Left ventricle myocardium superior (tissue), 1 donor: ENCODE measurements at regions not wholly inside any gene's neighbourhood (a gene's known extent, or its start where the extent isn't known, plus 50 kb on each side); places are given as distances from the start of the nearest gene placed in this dataset.
A peak's percentile ranks its signal among the peaks of the same experiment; 100 is the strongest.

Source experiments
- ATAC-seq: fragments of 200-7000 bp; cut with Tn5 transposase; one replicate; pipeline ENCODE4 v1.9.1; 2020; ENCODE audit warnings: mild to moderate bottlenecking, moderate library complexity
- DNase-seq: peaks from one replicate; pipeline ENCODE4 v3.0.0-alpha.2; 2020
- intact Hi-C: fragments of 100-400 bp; cut with micrococcal nuclease; formaldehyde crosslinking; loops from one replicate; pipeline ENCODE4 v1.11.0; 2022
- donor health status: DM: no; HTN: yes; CAD: no; lungs with severe emphysema.

DNA sequence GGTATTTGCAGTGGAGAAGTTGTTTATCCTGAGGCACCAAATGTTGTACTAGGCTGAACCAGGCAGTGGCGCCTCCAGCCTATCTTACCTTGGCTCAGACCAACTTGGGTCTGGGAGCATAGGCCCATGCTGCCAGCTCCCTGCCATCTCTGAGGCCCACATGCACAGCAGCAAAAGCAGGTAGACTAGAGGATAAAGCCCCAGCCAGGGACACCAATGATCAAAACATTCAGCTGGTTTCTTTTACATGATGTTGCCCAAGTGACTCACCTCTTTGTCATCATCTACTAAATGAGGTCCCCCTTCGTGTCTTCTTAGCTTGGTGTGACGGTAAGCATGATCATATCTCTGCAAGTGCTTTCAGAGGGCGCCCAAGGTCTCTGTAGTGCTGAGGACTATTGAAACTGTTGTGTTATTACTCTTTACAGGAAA is 112.1 kb upstream of the DRD2 start:
- DNase-seq (no peak), ATAC-seq (no peak)
- intact Hi-C loops, result no loop called here

DNA sequence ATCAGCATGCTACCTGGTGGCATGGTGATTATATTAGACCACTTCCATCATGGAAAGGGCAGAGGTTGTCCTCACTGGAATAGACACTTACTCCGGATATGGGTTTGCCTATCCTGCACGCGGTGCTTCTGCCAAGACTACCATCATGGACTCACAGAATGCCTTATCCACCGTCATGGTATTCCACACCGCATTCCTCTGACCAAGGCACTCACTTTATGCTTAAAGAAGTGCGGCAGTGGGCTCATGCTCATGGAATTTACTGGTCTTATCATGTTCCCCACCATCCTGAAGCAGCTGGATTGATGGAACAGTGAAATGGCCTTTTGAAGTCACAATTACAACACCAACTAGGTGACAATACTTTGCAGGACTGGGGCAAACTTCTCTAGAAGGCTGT is 109.2 kb upstream of the DRD2 start:
- no peak for DNase-seq
- intact Hi-C loops, result no loop called here
- no peak for ATAC-seq

DNA sequence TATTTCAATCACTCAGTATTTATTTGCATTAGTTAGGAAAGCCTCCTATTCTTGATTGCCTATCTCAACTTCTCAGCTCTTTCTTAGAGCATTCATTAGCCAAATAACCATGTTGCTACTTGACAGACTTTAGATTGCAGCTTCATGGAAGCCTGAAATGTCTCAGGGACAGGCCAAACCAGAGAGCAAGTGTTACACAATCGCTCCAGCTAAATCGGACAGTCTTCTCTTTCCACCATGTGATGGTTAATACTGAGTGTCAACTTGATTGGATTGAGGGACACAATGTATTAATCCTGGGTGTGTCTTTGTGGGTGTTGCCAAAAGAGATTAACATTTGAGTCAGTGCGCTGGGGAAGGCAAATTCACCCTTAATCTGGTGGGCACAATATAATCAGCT is 106.5 kb upstream of the DRD2 start:
- intact Hi-C loops, result no loop called here
- no peak for DNase-seq
- ATAC-seq, result peak; percentile 60

DNA sequence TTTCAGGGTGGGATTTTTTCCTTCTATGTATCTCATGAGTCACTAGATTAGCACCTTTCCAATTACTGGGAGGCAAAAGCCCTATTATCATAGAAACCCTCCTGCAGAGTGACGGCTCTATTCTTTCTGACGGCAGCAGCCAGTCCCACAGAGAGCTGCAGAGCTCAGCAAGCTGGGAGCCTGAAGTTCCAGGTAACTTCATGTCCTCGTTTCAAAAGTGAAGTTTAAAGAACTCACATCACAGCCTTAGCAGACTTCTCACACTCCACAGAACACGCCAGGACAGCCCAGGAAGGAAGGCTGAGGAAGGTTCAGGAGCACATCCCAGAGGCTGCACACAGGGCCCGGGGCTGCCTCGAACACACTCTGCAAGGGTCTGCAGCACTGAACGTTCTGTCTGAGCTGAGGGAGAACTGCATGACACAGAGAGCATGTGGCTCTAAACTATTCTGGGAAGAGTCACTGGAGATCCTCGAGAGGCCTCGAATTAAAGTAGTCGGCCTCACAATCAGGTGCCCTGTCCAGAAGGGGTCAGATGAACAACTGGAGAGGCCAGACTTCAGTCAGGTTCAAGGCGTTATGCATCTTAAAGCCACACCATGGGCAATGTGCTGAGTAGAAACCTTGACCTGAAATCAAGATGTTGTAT is 104.2 kb upstream of the DRD2 start:
- DNase-seq, result no peak
- intact Hi-C loops, result no loop called here
- ATAC-seq, result no peak

DNA sequence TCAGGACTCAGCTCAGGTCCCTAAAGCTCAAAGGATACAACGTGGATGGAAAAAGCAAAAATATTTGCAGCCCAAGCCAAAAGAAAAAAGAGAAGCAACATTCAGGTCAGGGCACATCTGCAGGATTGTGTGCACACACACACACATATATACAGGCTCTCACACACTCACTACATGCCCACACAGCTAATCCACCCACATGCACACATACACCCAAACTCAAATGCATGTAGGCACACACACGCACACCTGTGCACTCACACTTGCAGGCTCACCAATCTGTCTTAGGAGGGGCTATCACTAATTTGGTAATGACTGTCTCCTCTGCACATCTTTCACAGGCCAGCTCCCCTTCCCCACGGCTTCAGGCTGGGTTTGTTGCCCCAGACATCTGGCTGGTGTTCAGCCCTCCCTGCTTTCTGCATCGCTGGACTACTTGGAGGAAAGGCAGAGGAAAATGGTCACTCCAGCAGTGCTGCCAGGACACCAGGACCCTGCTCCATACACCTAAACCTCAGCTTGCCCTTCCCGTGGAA is 103.6 kb upstream of the DRD2 start:
- DNase-seq (no peak), ATAC-seq (no peak)
- intact Hi-C loops, result no loop called here

DNA sequence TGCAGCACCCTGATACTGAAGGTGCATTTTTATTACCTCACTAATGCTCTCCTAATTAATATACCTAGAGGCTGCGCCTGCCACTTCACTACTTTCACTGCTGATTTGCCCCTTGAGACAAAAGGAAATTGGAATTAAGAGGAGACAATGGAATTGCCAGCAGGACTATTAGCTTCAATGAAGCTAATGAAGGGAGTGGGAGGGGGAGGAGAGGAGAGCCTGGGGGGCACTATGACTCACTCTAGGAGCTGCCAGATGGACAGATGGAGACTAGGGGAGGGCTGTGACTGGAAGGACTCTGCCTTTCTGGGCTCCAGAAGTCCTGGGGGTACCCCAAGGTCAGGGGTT is 102.8 kb upstream of the DRD2 start:
- no peak for ATAC-seq
- intact Hi-C loops, result no loop called here
- DNase-seq, result no peak

DNA sequence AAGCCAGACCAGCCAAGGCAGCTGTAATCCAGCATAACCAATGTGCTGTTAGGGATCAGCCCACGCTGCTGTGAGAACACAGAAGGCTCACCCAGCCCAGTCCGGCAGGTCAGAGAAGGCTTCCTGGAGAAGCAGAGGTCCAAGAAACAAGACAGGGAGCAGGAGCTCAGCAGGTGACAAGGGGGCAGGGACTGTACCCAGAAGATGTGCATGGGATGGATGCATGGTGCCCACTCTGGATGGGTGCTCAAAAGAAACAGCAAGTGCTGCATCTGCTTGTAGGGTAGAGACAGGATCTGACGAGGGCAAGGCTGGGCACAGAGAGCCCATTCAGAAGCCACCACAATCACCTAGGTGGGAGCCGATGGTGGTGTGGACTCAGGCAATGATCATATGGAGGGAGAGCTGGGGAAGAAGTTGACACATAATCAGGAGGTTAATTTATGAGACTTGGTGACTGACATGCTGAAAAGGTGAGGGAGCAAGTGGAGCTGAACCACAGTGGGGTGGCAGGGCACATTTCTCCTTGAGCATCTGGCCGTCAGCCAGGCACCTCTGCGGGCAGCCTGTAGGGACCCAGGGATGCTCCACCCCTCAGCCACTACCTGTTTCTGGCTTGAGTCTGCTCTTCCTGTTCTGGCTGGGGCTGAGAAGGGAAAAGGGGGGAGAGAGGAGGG is 102.3 kb upstream of the DRD2 start:
- ATAC-seq (no peak), DNase-seq (no peak)
- intact Hi-C loops, result no loop called here

DNA sequence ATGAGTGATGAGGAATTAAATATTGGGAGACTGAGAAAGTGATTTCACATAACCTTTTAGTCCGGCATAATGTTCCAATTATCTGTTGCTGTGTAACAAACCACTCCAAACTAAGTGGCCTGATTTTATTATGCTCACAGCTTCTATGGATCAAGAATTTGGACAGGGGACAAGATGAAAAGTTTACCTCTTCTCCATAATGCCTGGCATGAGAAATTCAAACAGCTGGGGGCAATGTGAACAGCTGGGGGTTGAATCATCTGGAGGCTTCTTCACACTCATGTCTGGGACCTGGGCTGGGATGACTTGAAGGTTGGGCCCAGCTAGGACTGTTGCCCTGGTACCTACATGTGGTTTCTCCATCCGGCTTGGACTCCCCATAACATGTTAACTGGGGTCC is 99.4 kb upstream of the DRD2 start:
- DNase-seq (no peak), ATAC-seq (no peak)
- intact Hi-C loops, result no loop called here

DNA sequence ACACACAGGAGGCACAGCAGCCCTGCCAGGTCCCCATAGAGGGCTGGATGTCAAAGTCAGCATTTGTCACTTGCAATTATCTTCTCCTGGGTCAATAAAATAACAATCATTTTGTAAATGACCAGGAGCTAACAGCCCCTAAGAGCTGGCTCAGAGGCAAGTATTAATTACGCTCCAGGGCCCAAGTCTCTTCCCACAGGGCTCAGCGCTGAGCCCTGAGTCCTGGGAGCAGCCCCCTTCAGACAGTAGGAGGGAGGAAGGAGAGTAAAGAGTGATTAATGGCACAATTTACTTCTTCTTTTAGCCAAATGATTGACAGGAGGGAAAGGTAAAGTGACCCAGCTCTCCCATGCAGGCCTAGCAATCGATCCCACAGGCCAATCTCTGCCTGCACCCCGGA is 99.0 kb upstream of the DRD2 start:
- ATAC-seq, result no peak
- DNase-seq, result no peak
- intact Hi-C loops, result no loop called here

DNA sequence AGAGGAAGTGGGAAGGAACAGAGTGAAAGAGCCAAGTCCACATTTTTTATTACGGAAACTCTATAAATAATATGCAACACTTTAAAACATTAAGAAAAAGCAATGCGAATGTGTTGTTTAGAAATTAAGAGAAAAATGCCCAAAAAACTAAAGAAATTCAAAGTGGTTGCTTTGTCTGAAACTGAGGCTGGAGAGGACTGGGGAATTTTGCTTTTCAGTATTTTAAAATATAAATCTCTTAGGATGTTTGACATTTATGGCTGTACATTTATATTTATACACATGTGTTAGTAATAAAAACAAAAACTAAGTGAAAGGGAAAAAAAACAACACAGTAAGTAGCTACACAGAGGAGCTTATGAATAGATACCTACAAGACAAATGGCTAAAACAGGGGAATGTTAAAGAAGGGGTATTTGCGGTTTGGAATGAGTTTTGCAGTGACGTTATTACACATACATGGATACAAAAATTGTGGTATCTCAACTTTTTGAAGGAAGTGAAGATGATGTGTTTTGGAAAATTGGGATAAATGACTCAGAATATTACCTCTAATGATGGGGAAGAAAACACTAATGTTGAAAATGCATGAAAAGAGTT is 97.0 kb upstream of the DRD2 start:
- ATAC-seq (no peak), DNase-seq (no peak)
- intact Hi-C loops, result no loop called here

DNA sequence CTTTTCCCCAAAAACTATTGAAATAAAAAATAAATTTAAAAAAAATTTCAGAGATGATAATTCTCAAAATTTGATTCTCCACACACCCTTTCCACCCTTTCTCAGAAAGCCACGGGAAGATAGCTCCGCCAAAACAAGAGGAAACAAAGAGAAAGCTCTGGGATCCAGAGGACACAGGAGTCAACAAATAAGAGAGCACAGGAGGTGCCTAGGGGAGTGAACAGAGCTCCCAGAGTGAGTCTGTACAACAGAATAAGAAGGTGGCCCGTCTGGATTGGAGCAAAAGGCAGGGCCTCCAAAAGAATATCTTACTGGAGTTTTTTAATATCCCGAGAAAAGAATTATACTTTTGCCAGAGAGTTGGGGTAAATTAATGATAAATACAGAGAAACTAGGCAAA is 96.3 kb upstream of the DRD2 start:
- no peak for ATAC-seq
- intact Hi-C loops, result no loop called here

DNA sequence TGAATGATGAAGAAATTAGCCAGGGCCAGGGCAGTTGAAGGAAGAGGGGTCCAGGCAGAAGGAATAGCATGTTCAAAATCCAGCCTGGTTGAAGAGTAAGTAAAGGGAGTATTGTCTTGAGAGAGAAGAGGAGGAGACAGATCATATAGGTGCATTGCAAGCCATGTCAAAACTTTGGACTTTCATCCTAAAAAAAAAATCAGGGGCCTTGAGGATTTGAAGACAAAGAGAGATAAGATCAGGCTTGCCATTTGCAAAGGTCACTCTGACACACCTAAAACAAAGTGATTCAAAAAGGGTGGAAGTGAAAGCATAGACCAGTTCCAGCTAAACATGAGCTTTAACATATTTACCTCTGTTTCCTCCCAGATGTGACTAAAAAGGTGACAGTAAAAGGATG is 95.7 kb upstream of the DRD2 start:
- ATAC-seq (no peak), DNase-seq (no peak)
- intact Hi-C loops, result no loop called here

More for the DNA sequence above, 96.3 kb upstream of the DRD2 start:
- no peak for DNase-seq

DNA sequence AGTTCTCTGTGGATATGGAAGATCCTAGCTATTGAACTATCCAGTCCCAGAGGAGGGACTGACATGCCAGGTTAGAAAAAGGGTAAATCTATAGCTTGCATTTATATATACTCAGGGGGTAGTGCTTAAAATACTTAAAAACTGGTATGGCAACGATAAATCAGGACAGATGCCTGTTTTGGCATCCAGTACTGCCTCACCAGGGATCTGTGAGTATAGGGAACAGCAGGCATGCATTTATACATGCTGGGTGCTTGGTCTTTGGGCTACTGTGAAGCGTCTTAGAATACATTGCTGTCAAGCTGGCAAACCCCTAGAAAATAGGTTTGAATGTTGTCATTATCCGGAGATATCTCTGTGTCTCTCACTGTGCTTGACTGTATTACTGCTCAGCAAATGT is 94.2 kb upstream of the DRD2 start:
- ATAC-seq, result no peak
- DNase-seq, result no peak
- intact Hi-C loops, result no loop called here

DNA sequence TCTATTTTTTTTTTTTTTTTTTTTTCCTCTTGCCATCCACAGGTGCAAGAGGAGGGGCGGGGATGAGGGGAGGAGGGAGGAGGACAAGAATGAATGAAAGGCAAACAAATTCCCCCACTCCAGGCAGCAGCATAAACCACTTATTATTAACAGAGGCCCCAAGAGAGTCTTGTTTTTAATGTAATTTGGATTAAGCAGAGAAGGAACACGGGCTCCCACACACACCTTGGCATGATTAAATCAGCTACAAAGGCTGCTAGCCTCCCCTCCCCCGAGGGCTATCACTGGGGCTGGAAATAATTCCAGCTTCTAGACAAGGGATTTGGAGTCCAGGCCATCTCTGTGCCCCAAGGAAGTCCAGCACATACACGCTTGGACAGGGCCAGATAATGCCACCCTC is 93.4 kb upstream of the DRD2 start:
- intact Hi-C loops, result no loop called here
- DNase-seq, result no peak
- no peak for ATAC-seq

DNA sequence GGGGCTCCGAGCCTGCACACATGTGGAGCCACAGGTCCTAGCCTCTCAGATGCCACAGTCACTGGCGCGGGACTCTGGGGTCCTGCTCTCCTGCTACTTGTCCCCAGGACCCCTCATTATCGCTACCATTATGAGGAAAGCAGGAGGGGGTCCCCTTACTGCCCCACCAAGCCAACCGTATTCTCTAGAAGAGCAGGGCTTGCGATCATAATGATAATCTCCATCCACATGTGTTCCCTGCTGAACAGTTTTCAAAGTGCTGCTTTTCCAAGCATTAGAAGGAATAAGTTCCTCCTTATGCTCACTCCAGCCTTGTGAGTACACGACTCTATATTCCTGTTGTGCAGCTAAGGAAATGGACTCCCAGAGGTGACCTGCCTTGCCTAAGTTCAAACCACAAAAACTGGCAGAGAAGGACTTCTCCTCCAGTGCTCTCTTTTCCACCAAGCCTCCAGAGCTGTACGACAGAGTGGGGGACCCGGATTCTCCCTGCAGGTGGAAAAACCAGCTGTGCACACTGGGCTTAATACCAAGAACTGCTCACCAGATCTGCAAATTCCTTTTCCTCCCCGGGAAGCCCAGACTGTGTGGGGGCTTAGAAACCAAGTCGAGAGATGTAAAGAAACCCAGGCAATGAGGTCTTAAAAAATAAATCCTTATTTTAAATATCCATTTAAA is 92.8 kb upstream of the DRD2 start:
- intact Hi-C loops, result no loop called here
- DNase-seq (no peak), ATAC-seq (no peak)

DNA sequence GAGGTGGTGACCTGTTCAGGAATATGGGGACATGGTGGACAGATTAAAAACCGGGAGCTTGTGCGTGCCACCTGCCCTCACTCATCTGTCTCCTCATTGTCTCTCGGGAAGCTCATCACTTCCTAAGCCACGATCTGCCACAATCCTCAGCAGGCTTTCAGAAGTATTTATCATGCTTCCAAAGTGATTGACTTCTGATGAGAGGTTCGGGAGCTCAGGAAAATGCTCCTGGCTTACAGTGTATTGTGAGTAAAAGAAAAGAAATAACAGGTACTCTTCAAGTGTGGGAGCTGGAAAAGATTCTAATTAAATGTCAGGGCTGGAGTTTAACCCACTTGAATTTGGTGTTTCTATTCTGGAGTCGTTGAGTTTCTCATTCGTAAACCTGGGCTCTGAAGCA is 91.9 kb upstream of the DRD2 start:
- DNase-seq, result no peak
- intact Hi-C loops, result no loop called here
- no peak for ATAC-seq

DNA sequence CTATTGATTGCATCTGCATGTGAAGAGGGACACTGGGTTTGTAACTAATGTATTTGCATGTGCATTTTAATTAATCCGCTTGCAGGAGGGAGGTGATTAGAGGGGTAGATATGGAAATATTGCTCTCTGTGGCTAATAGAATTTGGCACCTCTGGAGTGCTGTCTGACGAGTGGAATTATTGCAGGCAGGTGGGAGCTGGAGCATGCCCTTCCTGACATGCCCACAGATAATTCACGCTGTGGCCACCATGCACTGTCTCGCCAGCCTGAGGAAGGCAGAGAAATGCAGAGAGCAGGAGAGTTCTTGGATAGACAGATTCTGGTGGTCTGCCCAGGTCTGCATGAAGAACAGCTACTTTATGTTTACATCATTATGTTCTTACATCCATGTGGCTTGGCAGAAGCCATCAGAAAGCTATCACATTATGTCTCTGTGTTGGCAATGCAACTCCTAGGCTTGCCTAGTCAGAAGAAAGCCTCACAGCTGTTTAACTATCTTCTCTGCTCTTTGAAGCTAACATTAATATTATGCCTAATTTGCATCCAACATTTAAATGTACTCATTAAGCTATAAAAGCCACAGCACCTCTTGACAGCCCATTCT is 89.4 kb upstream of the DRD2 start:
- ATAC-seq, result no peak
- intact Hi-C loops, result no loop called here
- DNase-seq, result no peak

DNA sequence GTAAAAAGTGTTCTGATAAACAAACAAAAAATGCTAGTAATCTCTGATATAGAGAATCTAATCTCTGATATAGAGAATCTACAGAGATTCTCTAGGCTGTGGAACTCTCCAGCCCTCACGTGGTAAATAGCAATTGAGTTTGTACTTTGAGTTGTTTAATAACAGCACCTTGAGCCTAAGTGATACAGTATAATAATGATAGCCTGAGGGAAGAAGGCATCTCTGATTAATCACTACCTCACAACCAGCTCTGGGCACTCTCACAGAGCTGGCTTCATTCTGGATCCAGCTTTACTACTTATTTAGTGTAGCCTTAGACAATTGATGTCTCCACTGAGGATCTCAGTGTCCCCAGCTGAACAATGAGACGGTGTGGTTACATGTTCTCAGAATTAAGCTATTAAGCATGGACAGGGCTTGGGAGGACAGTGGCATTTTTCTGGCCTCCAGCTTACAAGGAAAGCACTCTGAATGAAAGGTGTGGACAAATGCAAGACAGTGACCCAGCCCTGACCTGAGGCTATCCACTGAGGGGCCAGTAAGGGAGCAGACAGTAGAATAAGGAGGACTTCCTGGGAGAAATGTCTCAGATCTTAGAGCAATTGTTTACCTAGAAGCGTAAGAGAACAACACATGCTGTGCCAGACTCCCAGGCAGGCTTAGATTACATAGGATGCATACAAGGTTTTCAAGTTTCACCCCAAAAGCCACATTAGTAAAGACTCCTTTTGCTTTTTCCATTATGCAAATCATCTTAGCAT is 88.7 kb upstream of the DRD2 start:
- no peak for DNase-seq
- no peak for ATAC-seq
- intact Hi-C loops, result no loop called here

DNA sequence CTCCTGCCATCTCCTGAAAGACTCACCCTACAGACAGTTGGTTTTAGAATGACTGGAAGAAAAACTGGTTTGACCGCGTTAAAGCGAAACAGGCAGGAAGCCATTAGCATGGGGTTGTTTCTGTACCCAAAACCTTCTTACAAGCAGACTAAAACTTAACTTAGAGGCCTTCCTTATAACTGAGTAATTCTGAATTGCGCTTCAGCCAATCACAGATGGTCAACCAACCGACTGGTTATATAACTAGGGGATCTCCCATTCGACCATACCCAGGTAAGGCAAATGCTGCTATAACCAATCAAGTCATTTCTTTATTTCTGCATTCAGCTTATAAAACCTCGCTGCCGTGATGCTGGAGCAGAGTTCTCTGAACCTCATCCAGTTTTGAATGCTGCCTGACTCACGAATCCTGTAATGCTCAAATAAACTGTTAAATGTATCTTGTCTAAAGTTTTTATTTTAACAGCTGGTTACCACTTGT is 87.8 kb upstream of the DRD2 start:
- no peak for ATAC-seq
- no peak for DNase-seq
- intact Hi-C loops, result no loop called here
